Colonic mucosa (tissue), 4 donors: ENCODE measurements at regions not wholly inside any gene's neighbourhood (a gene's known extent, or its start where the extent isn't known, plus 50 kb on each side); places are given as distances from the start of the nearest gene placed in this dataset.
"Not testable (repeated sequence)": the region's sequence is repeated elsewhere in the genome, so short reads cannot be mapped to it uniquely, and the experiment has no call there.

ENCODE experiments used
- DNase-seq: peaks from one replicate; pipeline ENCODE4 v3.0.0-alpha.2; 2020
- H3K27ac ChIP-seq: fragments of 200-600 bp; one replicate; pipeline ENCODE4 v1.8.0; 2021
- H3K27me3 ChIP-seq: fragments of 200-600 bp; one replicate; pipeline ENCODE4 v1.8.0; 2021
- H3K36me3 ChIP-seq: fragments of 200-600 bp; one replicate; pipeline ENCODE4 v1.8.0; 2021
- H3K4me1 ChIP-seq: fragments of 200-600 bp; one replicate; pipeline ENCODE4 v1.8.0; 2021; ENCODE audit warnings: mild to moderate bottlenecking
- H3K4me3 ChIP-seq: fragments of 200-600 bp; one replicate; pipeline ENCODE4 v1.8.0; 2021
- H3K9ac ChIP-seq, 2 donors: one replicate each; pipeline ENCODE4 v1.7.0; 2013; ENCODE audit warnings: control low read depth in 2 of 2, low read depth in 2 of 2, low read length in 2 of 2
- H3K9me3 ChIP-seq: fragments of 200-600 bp; one replicate; pipeline ENCODE4 v1.8.0; 2021
- intact Hi-C: fragments of 100-400 bp; cut with DNase I; formaldehyde crosslinking; loops from one replicate; pipeline ENCODE4 v1.14.1; 2022
- TF ChIP-seq, protein P1 (sequence below): fragments of 200-600 bp; IDR thresholded peaks from one replicate; pipeline ENCODE4 v1.8.0; 2022; ENCODE audit warnings: antibody characterized with exemption, mild to moderate bottlenecking
- donor health status: healthy.
- donor health status: DM: no; HTN: no; CAD: no.
- donor health status: DM: no; HTN: no; CAD: no.

DNA sequence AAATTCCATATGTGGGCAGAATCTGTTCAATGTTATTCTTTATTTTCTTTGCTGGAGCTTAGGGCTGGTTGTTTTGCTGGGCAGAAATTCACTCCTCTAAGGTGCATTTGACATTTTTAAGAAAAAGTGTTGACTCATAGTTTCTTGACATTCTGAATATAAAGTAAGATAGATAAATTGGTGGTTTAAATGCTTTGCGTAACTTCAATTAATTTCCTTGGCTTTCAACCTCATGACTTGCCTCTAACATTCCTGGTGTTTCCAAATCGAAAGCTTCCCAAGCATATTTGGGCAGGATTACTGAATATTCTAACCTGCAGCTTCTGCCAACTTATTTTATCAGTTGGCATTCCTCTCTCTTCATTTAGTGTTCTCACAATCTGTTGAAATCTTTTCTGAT lies 718.7 kb upstream of the ADGRB3 start:
- H3K27me3 ChIP-seq, result no peaks in the 10 kb centered on the region
- intact Hi-C loops, result no loop called here
- no peak overlapping the region for H3K9ac ChIP-seq
- TF ChIP-seq, protein P1, sequence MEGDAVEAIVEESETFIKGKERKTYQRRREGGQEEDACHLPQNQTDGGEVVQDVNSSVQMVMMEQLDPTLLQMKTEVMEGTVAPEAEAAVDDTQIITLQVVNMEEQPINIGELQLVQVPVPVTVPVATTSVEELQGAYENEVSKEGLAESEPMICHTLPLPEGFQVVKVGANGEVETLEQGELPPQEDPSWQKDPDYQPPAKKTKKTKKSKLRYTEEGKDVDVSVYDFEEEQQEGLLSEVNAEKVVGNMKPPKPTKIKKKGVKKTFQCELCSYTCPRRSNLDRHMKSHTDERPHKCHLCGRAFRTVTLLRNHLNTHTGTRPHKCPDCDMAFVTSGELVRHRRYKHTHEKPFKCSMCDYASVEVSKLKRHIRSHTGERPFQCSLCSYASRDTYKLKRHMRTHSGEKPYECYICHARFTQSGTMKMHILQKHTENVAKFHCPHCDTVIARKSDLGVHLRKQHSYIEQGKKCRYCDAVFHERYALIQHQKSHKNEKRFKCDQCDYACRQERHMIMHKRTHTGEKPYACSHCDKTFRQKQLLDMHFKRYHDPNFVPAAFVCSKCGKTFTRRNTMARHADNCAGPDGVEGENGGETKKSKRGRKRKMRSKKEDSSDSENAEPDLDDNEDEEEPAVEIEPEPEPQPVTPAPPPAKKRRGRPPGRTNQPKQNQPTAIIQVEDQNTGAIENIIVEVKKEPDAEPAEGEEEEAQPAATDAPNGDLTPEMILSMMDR, result no peak
- DNase-seq, result no peak
- H3K27ac ChIP-seq, result no peak overlapping the region
- no peaks in the 10 kb centered on the region for H3K36me3 ChIP-seq
- no peaks in the 10 kb centered on the region for H3K9me3 ChIP-seq
- H3K4me3 ChIP-seq, result no peak overlapping the region
- H3K4me1 ChIP-seq, result no peaks in the 10 kb centered on the region

DNA sequence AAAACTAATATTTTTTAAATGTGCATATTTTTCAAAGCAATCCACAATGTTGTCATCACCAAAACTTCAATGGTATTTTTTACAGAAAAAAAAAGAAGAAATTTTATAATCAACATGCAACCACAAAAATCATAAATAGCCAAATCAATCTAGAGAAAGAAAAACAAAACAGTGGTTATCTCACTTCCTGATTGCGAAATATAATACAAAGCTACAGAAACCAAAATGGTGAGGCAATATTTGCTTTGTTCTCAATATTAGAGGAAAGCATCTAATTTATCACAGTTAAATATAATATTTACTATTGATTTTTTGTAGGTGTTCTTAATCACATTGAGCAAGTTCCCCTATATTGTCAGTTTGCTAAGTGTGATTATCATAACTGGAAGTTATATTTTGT lies 720.7 kb upstream of the ADGRB3 start:
- Histone ChIP-seq H3K36me3 (no peaks in the 10 kb centered on the region), H3K27ac (no peak overlapping the region), H3K27me3 (no peaks in the 10 kb centered on the region), H3K4me1 (no peaks in the 10 kb centered on the region), H3K9ac (no peak overlapping the region), H3K4me3 (no peak overlapping the region), H3K9me3 (no peaks in the 10 kb centered on the region)
- DNase-seq, result no peak
- TF ChIP-seq, protein P1, result no peak
- intact Hi-C loops, result no loop called here

DNA sequence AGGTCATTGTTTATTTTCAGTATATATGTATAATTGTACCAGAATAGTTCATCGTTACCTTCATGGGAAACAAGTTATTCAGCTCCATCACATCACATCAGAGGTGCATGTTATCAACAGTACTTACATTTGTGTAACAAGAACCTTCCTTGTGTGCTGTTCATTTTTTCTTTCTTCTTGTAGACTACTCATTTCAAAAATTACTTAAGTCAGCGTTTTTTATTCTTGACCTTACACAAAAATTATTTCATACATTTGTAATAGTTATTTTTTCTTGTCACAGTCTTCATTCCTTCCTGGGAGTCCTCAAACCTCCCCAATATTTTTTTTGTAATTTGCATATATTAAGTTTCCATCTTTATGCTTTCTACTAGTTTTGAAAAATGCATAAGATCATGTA lies 725.7 kb upstream of the ADGRB3 start:
- H3K27me3 ChIP-seq, result no peaks in the 10 kb centered on the region
- TF ChIP-seq, protein P1, result no peak
- no peak overlapping the region for H3K9ac ChIP-seq
- no peak for DNase-seq
- intact Hi-C loops, result no loop called here
- H3K36me3 ChIP-seq, result no peaks in the 10 kb centered on the region
- no peaks in the 10 kb centered on the region for H3K4me1 ChIP-seq
- no peaks in the 10 kb centered on the region for H3K9me3 ChIP-seq
- no peak overlapping the region for H3K27ac ChIP-seq
- no peak overlapping the region for H3K4me3 ChIP-seq

DNA sequence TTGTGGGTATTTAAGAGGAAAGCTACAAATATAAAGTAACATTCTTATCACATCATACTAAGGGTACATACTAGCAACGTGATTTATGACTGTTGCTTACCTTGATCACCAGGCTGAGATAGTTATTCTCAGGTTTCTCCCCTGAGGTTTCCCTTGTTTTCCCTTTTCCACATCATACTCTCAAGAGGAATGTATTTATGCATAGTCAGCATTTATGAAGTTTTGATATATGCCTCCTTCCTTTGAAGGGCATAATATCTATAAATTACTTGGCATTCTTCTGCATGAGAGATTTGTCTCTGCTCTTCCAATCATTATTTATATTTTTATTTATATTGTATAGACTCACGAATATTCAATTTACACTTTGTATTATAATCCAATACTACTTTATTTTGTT lies 726.7 kb upstream of the ADGRB3 start:
- H3K4me1 ChIP-seq, result no peaks in the 10 kb centered on the region
- no peak overlapping the region for H3K4me3 ChIP-seq
- no peaks in the 10 kb centered on the region for H3K27me3 ChIP-seq
- no peak overlapping the region for H3K27ac ChIP-seq
- H3K9ac ChIP-seq, result no peak overlapping the region
- intact Hi-C loops, result no loop called here
- H3K36me3 ChIP-seq, result no peaks in the 10 kb centered on the region
- H3K9me3 ChIP-seq, result no peaks in the 10 kb centered on the region
- TF ChIP-seq, protein P1, result no peak
- DNase-seq, result no peak

DNA sequence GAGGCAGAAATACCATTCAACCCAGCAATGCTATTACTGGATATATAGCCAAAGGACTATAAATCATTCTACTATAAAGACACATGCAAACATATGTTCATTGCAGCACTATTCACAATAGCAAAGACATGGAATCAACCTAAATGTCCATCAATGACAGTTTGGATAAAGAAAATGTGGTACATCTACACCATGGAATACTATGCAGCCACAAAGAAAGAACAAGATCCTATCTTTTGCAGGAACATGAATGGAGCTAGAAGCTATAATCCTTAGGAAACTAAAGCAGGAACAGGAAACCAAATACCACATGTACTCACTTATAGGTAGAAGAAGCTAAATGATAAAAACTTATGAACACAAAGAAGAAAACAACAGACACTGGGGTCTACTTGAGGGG lies 730.3 kb upstream of the ADGRB3 start:
- H3K36me3 ChIP-seq, H3K27me3 ChIP-seq, H3K27ac ChIP-seq, intact Hi-C loops, H3K4me1 ChIP-seq, H3K9ac ChIP-seq, H3K4me3 ChIP-seq, H3K9me3 ChIP-seq, DNase-seq: not testable (repeated sequence)

DNA sequence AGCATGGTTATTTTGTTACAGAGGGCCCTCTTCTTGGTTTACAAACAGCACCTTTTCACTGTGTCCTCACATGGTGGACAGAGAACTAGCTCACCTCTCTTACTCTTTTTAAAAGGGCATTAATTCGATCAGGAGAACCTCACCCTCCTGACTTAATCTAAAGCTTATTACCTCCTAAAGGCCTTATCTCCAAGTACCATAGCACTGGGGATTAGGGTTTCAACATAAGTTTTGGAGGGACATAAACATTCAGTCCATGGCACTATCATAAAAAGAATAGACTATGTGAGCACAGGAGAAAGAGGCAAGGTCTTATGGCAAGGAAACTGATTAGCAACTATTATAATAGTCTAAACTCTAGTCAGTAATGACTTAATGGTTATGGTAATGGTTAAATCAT lies 736.2 kb upstream of the ADGRB3 start:
- Histone ChIP-seq H3K36me3 (no peaks in the 10 kb centered on the region), H3K9ac (no peak overlapping the region), H3K4me1 (no peaks in the 10 kb centered on the region), H3K9me3 (no peaks in the 10 kb centered on the region), H3K27me3 (no peaks in the 10 kb centered on the region), H3K27ac (no peak overlapping the region), H3K4me3 (no peak overlapping the region)
- DNase-seq, result no peak
- intact Hi-C loops, result no loop called here
- TF ChIP-seq, protein P1, result no peak
